ENCODE measurements at regions not wholly inside any gene's neighbourhood (a gene's known extent, or its start where the extent isn't known, plus 50 kb on each side); places are given as distances from the start of the nearest gene placed in this dataset.

GRCh38 chr12:123032736-123033391 lies 52.4 kb downstream of the ARL6IP4 start:
- intact Hi-C loops (cut with DNase I): no loop called here
- ATAC-seq (no peak), DNase-seq (peak; percentile 13)

Measured in left cardiac atrium (tissue), 4 donors.